Mesendoderm (in vitro differentiated cells): ENCODE measurements at regions not wholly inside any gene's neighbourhood (a gene's known extent, or its start where the extent isn't known, plus 50 kb on each side); places are given as distances from the start of the nearest gene placed in this dataset.

Experiments used
- DNase-seq: peaks from one replicate; pipeline ENCODE4 v3.0.0; 2013
- H2AK5ac ChIP-seq: 2 replicates; pipeline ENCODE4 v1.6.1; 2013; ENCODE audit warnings: low read length, inconsistent platforms
- H2BK120ac ChIP-seq: 2 replicates; pipeline ENCODE4 v1.6.1; 2013; ENCODE audit warnings: low read depth, mild to moderate bottlenecking, low read length, moderate library complexity, mixed read lengths
- H2BK15ac ChIP-seq: replicated peaks from 2 replicates; pipeline ENCODE4 v1.6.1; 2013; ENCODE audit warnings: low read depth, mild to moderate bottlenecking, moderate library complexity
- H2BK5ac ChIP-seq: 2 replicates; pipeline ENCODE4 v1.6.1; 2013; ENCODE audit warnings: low read length, inconsistent platforms
- H3K18ac ChIP-seq: 2 replicates; pipeline ENCODE4 v1.6.1; 2013; ENCODE audit warnings: mild to moderate bottlenecking, low read length, mixed read lengths
- H3K23ac ChIP-seq: one replicate; pipeline ENCODE4 v1.6.1; 2013; ENCODE audit warnings: low read length
- H3K27ac ChIP-seq: 2 replicates; pipeline ENCODE4 v1.5.1; 2013; ENCODE audit warnings: low read depth, mild to moderate bottlenecking, inconsistent platforms, low read length, moderate library complexity
- H3K27me3 ChIP-seq: 2 replicates; pipeline ENCODE4 v1.6.1; 2013; ENCODE audit warnings: low read length, control low read depth, mild to moderate bottlenecking, inconsistent platforms; ENCODE audit not compliant: insufficient read depth, poor library complexity
- H3K36me3 ChIP-seq: 2 replicates; pipeline ENCODE4 v1.6.1; 2013; ENCODE audit warnings: low read length, inconsistent platforms; ENCODE audit not compliant: control insufficient read depth, insufficient read depth
- H3K4ac ChIP-seq: one replicate; pipeline ENCODE4 v1.6.1; 2013; ENCODE audit warnings: low read depth, mild to moderate bottlenecking, low read length, moderate library complexity
- H3K4me1 ChIP-seq: 2 replicates; pipeline ENCODE4 v1.6.1; 2013; ENCODE audit warnings: low read depth, low read length, inconsistent platforms; ENCODE audit not compliant: control insufficient read depth
- H3K4me2 ChIP-seq: 2 replicates; pipeline ENCODE4 v1.6.1; 2013; ENCODE audit warnings: low read length
- H3K4me3 ChIP-seq: 2 replicates; pipeline ENCODE4 v1.5.1; 2013; ENCODE audit warnings: mild to moderate bottlenecking, low read length
- H3K56ac ChIP-seq: one replicate; pipeline ENCODE4 v1.6.1; 2013; ENCODE audit warnings: low read length
- H3K79me1 ChIP-seq: 2 replicates; pipeline ENCODE4 v1.6.1; 2013; ENCODE audit warnings: low read length, inconsistent platforms
- H3K79me2 ChIP-seq: 2 replicates; pipeline ENCODE4 v1.6.1; 2013; ENCODE audit warnings: mild to moderate bottlenecking, low read length; ENCODE audit not compliant: control insufficient read depth, insufficient read depth
- H3K9ac ChIP-seq: 2 replicates; pipeline ENCODE4 v1.6.1; 2013; ENCODE audit warnings: low read length, inconsistent platforms
- H4K5ac ChIP-seq: one replicate; pipeline ENCODE4 v1.6.1; 2013; ENCODE audit warnings: low read length
- H4K8ac ChIP-seq: one replicate; pipeline ENCODE4 v1.6.1; 2013; ENCODE audit warnings: low read depth, mild to moderate bottlenecking, control low read depth, low read length, moderate library complexity
- WGBS: extraction: QIAGEN DNeasy Blood & Tissue Kit; methylation state at CpG from one replicate; pipeline ENCODE4 v1.1.7; 2013; ENCODE audit warnings: low lambda C conversion rate, missing lambda C conversion rate; ENCODE audit not compliant: insufficient coverage; ENCODE audit errors: extremely low coverage; 5-methylcytosine and 5-hydroxymethylcytosine counted together

GRCh38 chr5:53825926-53826325, 265.5 kb downstream of the NDUFS4 start:
- H2AK5ac ChIP-seq: no peak overlapping the region
- no CpG with 5 or more reads among the region's 2 CpGs for WGBS
- no peak overlapping the region for H3K56ac ChIP-seq

GRCh38 chr5:53826504-53826903, 266.1 kb downstream of the NDUFS4 start:
- Histone ChIP-seq H4K8ac (no peak overlapping the region), H3K79me2 (no peaks in the 10 kb centered on the region), H2BK15ac (no peak overlapping the region), H3K27me3 (no peaks in the 10 kb centered on the region), H3K27ac (no peak overlapping the region), H3K79me1 (no peaks in the 10 kb centered on the region), H3K4me1 (no peaks in the 10 kb centered on the region), H3K4me2 (no peak overlapping the region), H3K36me3 (no peaks in the 10 kb centered on the region), H3K18ac (no peak overlapping the region), H2BK5ac (no peak overlapping the region), H2BK120ac (no peak overlapping the region), H3K9ac (no peak overlapping the region), H3K56ac (no peak overlapping the region), H2AK5ac (no peak overlapping the region), H4K5ac (no peak overlapping the region), H3K4ac (no peak overlapping the region), H3K4me3 (no peak overlapping the region), H3K23ac (no peak overlapping the region)
- no CpG with 5 or more reads among the region's 7 CpGs for WGBS
- no peak for DNase-seq

More at GRCh38 chr5:53825926-53826325, 265.5 kb downstream of the NDUFS4 start:
- Histone ChIP-seq H3K79me1 (no peaks in the 10 kb centered on the region), H2BK5ac (no peak overlapping the region), H3K23ac (no peak overlapping the region), H3K4me3 (no peak overlapping the region), H2BK15ac (no peak overlapping the region), H3K79me2 (no peaks in the 10 kb centered on the region), H3K4me1 (no peaks in the 10 kb centered on the region), H3K18ac (no peak overlapping the region), H4K8ac (no peak overlapping the region), H3K27me3 (no peaks in the 10 kb centered on the region), H2BK120ac (no peak overlapping the region), H3K36me3 (no peaks in the 10 kb centered on the region), H3K9ac (no peak overlapping the region), H3K4me2 (no peak overlapping the region), H4K5ac (no peak overlapping the region), H3K27ac (no peak overlapping the region), H3K4ac (no peak overlapping the region)
- DNase-seq: no peak

- Histone ChIP-seq H3K9ac (no peak overlapping the region), H3K23ac (no peak overlapping the region), H2AK5ac (no peak overlapping the region), H3K27me3 (no peaks in the 10 kb centered on the region), H2BK5ac (no peak overlapping the region), H3K27ac (no peak overlapping the region), H4K8ac (no peak overlapping the region), H3K79me2 (no peaks in the 10 kb centered on the region), H3K36me3 (no peaks in the 10 kb centered on the region), H3K79me1 (no peaks in the 10 kb centered on the region), H2BK120ac (no peak overlapping the region), H3K56ac (no peak overlapping the region), H4K5ac (no peak overlapping the region), H3K18ac (no peak overlapping the region), H3K4me1 (no peaks in the 10 kb centered on the region), H3K4me3 (no peak overlapping the region), H3K4me2 (no peak overlapping the region), H2BK15ac (no peak overlapping the region), H3K4ac (no peak overlapping the region)
- no peak for DNase-seq
- no CpG with 5 or more reads among the region's 4 CpGs for WGBS
Observed at GRCh38 chr5:53827211-53827651, 266.8 kb downstream of the NDUFS4 start.

GRCh38 chr5:53831496-53831895, 271.1 kb downstream of the NDUFS4 start:
- H3K27ac ChIP-seq: no peak overlapping the region
- no peak overlapping the region for H2BK5ac ChIP-seq
- H3K56ac ChIP-seq: no peak overlapping the region
- H3K23ac ChIP-seq: no peak overlapping the region
- H4K5ac ChIP-seq: no peak overlapping the region
- H3K4me2 ChIP-seq: no peak overlapping the region
- no peak overlapping the region for H2BK120ac ChIP-seq
- H3K36me3 ChIP-seq: no peaks in the 10 kb centered on the region
- DNase-seq: no peak
- no peak overlapping the region for H3K4ac ChIP-seq
- H3K4me3 ChIP-seq: no peak overlapping the region
- no peak overlapping the region for H4K8ac ChIP-seq
- no peak overlapping the region for H2AK5ac ChIP-seq
- no peaks in the 10 kb centered on the region for H3K79me1 ChIP-seq
- H3K27me3 ChIP-seq: no peaks in the 10 kb centered on the region
- no peak overlapping the region for H3K18ac ChIP-seq
- WGBS: no CpG with 5 or more reads among the region's 2 CpGs
- no peaks in the 10 kb centered on the region for H3K4me1 ChIP-seq
- no peaks in the 10 kb centered on the region for H3K79me2 ChIP-seq
- H3K9ac ChIP-seq: no peak overlapping the region
- H2BK15ac ChIP-seq: no peak overlapping the region
